B cell (primary cell): ENCODE measurements at regions not wholly inside any gene's neighbourhood (a gene's known extent, or its start where the extent isn't known, plus 50 kb on each side); places are given as distances from the start of the nearest gene placed in this dataset.

Experiments used
- CTCF ChIP-seq: fragments of 200-600 bp; IDR thresholded peaks from one replicate; pipeline ENCODE4 v1.8.0; 2022; ENCODE audit warnings: antibody characterized with exemption, mild to moderate bottlenecking
- EZH2 ChIP-seq: IDR thresholded peaks from 2 replicates; pipeline ENCODE4 v1.6.1; 2012; ENCODE audit warnings: borderline replicate concordance, low read depth, mild to moderate bottlenecking, moderate library complexity, low read length; ENCODE audit not compliant: insufficient read depth, poor library complexity, severe bottlenecking

GRCh38 chr13:28545583-28546333 lies 50.8 kb upstream of the FLT1 start:
- TF ChIP-seq CTCF (no peak), EZH2 (no peak)
